ENCODE measurements at regions not wholly inside any gene's neighbourhood (a gene's known extent, or its start where the extent isn't known, plus 50 kb on each side); places are given as distances from the start of the nearest gene placed in this dataset.

- Mint-ChIP-seq H3K27ac (no peak overlapping the region), H3K4me1 (no peaks in the 10 kb centered on the region), H3K9me3 (peaks cover 0 to 6% (median 0%) of the 10 kb centered on the region in 11 donors), H3K4me3 (no peak overlapping the region), H3K27me3 (no peaks in the 10 kb centered on the region), H3K36me3 (no peaks in the 10 kb centered on the region)
- H3K4me1 ChIP-seq (ENCODE audit: control insufficient read depth in 2 of 2, insufficient read depth in 2 of 2, low read length in 2 of 2): no peaks in the 10 kb centered on the region
- DNase-seq: no peak
- intact Hi-C loops (cut with micrococcal nuclease): no loop called here
- CTCF ChIA-PET: no interaction called here
- no peaks in the 10 kb centered on the region for H3K9me3 ChIP-seq (ENCODE audit: control insufficient read depth in 2 of 3, low read length in 3 of 3)
- H3K36me3 ChIP-seq (ENCODE audit: control insufficient read depth in 2 of 3, insufficient read depth in 3 of 3, low read length in 3 of 3): no peaks in the 10 kb centered on the region
- no peak for ATAC-seq
- H3K27me3 ChIP-seq (ENCODE audit: control insufficient read depth in 2 of 2, insufficient read depth in 2 of 2, low read length in 2 of 2): no peaks in the 10 kb centered on the region
- POLR2A ChIA-PET: no interaction called here
- H3K27ac ChIP-seq (ENCODE audit: low read depth, low read length): no peak overlapping the region
- H3K4me3 ChIP-seq (ENCODE audit: low read length): no peak overlapping the region
Measured at GRCh38 chr12:84361651-84362551, 550.7 kb downstream of the SLC6A15 start.

- no peaks in the 10 kb centered on the region for H3K36me3 ChIP-seq (ENCODE audit: control insufficient read depth in 2 of 3, insufficient read depth in 3 of 3, low read length in 3 of 3)
- H3K9me3 ChIP-seq (ENCODE audit: control insufficient read depth in 2 of 3, low read length in 3 of 3): no peaks in the 10 kb centered on the region
- no peaks in the 10 kb centered on the region for H3K27me3 ChIP-seq (ENCODE audit: control insufficient read depth in 2 of 2, insufficient read depth in 2 of 2, low read length in 2 of 2)
- ATAC-seq: no peak
- H3K9me3 Mint-ChIP-seq: peaks cover 0 to 8% (median 3%) of the 10 kb centered on the region in 11 donors
- no peaks in the 10 kb centered on the region for H3K4me1 ChIP-seq (ENCODE audit: control insufficient read depth in 2 of 2, insufficient read depth in 2 of 2, low read length in 2 of 2)
- H3K4me3 ChIP-seq (ENCODE audit: low read length): no peak overlapping the region
- H3K4me3 Mint-ChIP-seq: no peak overlapping the region
- ChIA-PET CTCF (no interaction called here), POLR2A (no interaction called here)
- no peak for DNase-seq
- no peak overlapping the region for H3K27ac ChIP-seq (ENCODE audit: low read depth, low read length)
- H3K27me3 Mint-ChIP-seq: no peaks in the 10 kb centered on the region
- intact Hi-C loops (cut with micrococcal nuclease): no loop called here
- H3K27ac Mint-ChIP-seq: no peak overlapping the region
- H3K4me1 Mint-ChIP-seq: no peaks in the 10 kb centered on the region
- no peaks in the 10 kb centered on the region for H3K36me3 Mint-ChIP-seq
Measured at GRCh38 chr12:84357314-84357713, 555.3 kb downstream of the SLC6A15 start.

GRCh38 chr12:84356224-84356623 lies 556.4 kb downstream of the SLC6A15 start:
- CTCF ChIA-PET: no interaction called here
- POLR2A ChIA-PET: no interaction called here

GRCh38 chr12:84355561-84355960 lies 557.0 kb downstream of the SLC6A15 start:
- ChIA-PET POLR2A (no interaction called here), CTCF (no interaction called here)
- Histone ChIP-seq H3K36me3 (ENCODE audit: control insufficient read depth in 2 of 3, insufficient read depth in 3 of 3, low read length in 3 of 3) (no peaks in the 10 kb centered on the region), H3K4me1 (ENCODE audit: control insufficient read depth in 2 of 2, insufficient read depth in 2 of 2, low read length in 2 of 2) (no peaks in the 10 kb centered on the region), H3K4me3 (ENCODE audit: low read length) (no peak overlapping the region), H3K27ac (ENCODE audit: low read depth, low read length) (no peak overlapping the region), H3K27me3 (ENCODE audit: control insufficient read depth in 2 of 2, insufficient read depth in 2 of 2, low read length in 2 of 2) (no peaks in the 10 kb centered on the region), H3K9me3 (ENCODE audit: control insufficient read depth in 2 of 3, low read length in 3 of 3) (no peaks in the 10 kb centered on the region)
- Mint-ChIP-seq H3K4me1 (no peaks in the 10 kb centered on the region), H3K36me3 (no peaks in the 10 kb centered on the region), H3K27ac (no peak overlapping the region), H3K27me3 (no peaks in the 10 kb centered on the region), H3K9me3 (peaks cover 0 to 10% (median 1%) of the 10 kb centered on the region in 11 donors), H3K4me3 (no peak overlapping the region)
- ATAC-seq (no peak), DNase-seq (no peak)
- intact Hi-C loops (cut with micrococcal nuclease): no loop called here

More at GRCh38 chr12:84356224-84356623, 556.4 kb downstream of the SLC6A15 start:
- Histone ChIP-seq H3K27ac (ENCODE audit: low read depth, low read length) (no peak overlapping the region), H3K9me3 (ENCODE audit: control insufficient read depth in 2 of 3, low read length in 3 of 3) (no peaks in the 10 kb centered on the region), H3K4me1 (ENCODE audit: control insufficient read depth in 2 of 2, insufficient read depth in 2 of 2, low read length in 2 of 2) (no peaks in the 10 kb centered on the region), H3K4me3 (ENCODE audit: low read length) (no peak overlapping the region), H3K27me3 (ENCODE audit: control insufficient read depth in 2 of 2, insufficient read depth in 2 of 2, low read length in 2 of 2) (no peaks in the 10 kb centered on the region), H3K36me3 (ENCODE audit: control insufficient read depth in 2 of 3, insufficient read depth in 3 of 3, low read length in 3 of 3) (no peaks in the 10 kb centered on the region)
- Mint-ChIP-seq H3K4me3 (no peak overlapping the region), H3K9me3 (peaks cover 0 to 7% (median 1%) of the 10 kb centered on the region in 11 donors), H3K4me1 (no peaks in the 10 kb centered on the region), H3K36me3 (no peaks in the 10 kb centered on the region), H3K27me3 (no peaks in the 10 kb centered on the region), H3K27ac (no peak overlapping the region)
- intact Hi-C loops (cut with micrococcal nuclease): no loop called here
- ATAC-seq (no peak), DNase-seq (no peak)

GRCh38 chr12:84348582-84348981 lies 564.0 kb downstream of the SLC6A15 start:
- Histone ChIP-seq H3K36me3 (ENCODE audit: control insufficient read depth in 2 of 3, insufficient read depth in 3 of 3, low read length in 3 of 3) (no peaks in the 10 kb centered on the region), H3K27me3 (ENCODE audit: control insufficient read depth in 2 of 2, insufficient read depth in 2 of 2, low read length in 2 of 2) (no peaks in the 10 kb centered on the region), H3K4me1 (ENCODE audit: control insufficient read depth in 2 of 2, insufficient read depth in 2 of 2, low read length in 2 of 2) (no peaks in the 10 kb centered on the region), H3K27ac (ENCODE audit: low read depth, low read length) (no peak overlapping the region), H3K9me3 (ENCODE audit: control insufficient read depth in 2 of 3, low read length in 3 of 3) (peaks cover 0 to 4% (median 0%) of the 10 kb centered on the region in 3 experiments), H3K4me3 (ENCODE audit: low read length) (no peak overlapping the region)
- H3K36me3 Mint-ChIP-seq: no peaks in the 10 kb centered on the region
- no peak for ATAC-seq
- no peaks in the 10 kb centered on the region for H3K4me1 Mint-ChIP-seq
- no peak overlapping the region for H3K4me3 Mint-ChIP-seq
- CTCF ChIA-PET: no interaction called here
- intact Hi-C loops (cut with micrococcal nuclease): no loop called here
- no peak for DNase-seq
- POLR2A ChIA-PET: no interaction called here
- H3K27me3 Mint-ChIP-seq: no peaks in the 10 kb centered on the region
- H3K9me3 Mint-ChIP-seq: peaks cover 0 to 21% (median 3%) of the 10 kb centered on the region in 11 donors
- no peak overlapping the region for H3K27ac Mint-ChIP-seq

- Mint-ChIP-seq H3K9me3 (peaks cover 0 to 34% (median 2%) of the 10 kb centered on the region in 11 donors), H3K4me3 (no peak overlapping the region), H3K4me1 (no peaks in the 10 kb centered on the region), H3K36me3 (no peaks in the 10 kb centered on the region), H3K27me3 (no peaks in the 10 kb centered on the region), H3K27ac (no peak overlapping the region)
- H3K4me1 ChIP-seq (ENCODE audit: control insufficient read depth in 2 of 2, insufficient read depth in 2 of 2, low read length in 2 of 2): no peaks in the 10 kb centered on the region
- CTCF ChIA-PET: no interaction called here
- H3K9me3 ChIP-seq (ENCODE audit: control insufficient read depth in 2 of 3, low read length in 3 of 3): no peaks in the 10 kb centered on the region
- DNase-seq (no peak), ATAC-seq (no peak)
- POLR2A ChIA-PET: no interaction called here
- H3K27me3 ChIP-seq (ENCODE audit: control insufficient read depth in 2 of 2, insufficient read depth in 2 of 2, low read length in 2 of 2): no peaks in the 10 kb centered on the region
- no peaks in the 10 kb centered on the region for H3K36me3 ChIP-seq (ENCODE audit: control insufficient read depth in 2 of 3, insufficient read depth in 3 of 3, low read length in 3 of 3)
- no peak overlapping the region for H3K4me3 ChIP-seq (ENCODE audit: low read length)
- H3K27ac ChIP-seq (ENCODE audit: low read depth, low read length): no peak overlapping the region
- intact Hi-C loops (cut with micrococcal nuclease): no loop called here
Measured at GRCh38 chr12:84341467-84342193, 571.0 kb downstream of the SLC6A15 start.

- intact Hi-C loops (cut with micrococcal nuclease): no loop called here
- Mint-ChIP-seq H3K9me3 (peaks cover 0 to 17% (median 0%) of the 10 kb centered on the region in 11 donors), H3K27ac (no peak overlapping the region), H3K4me3 (no peak overlapping the region), H3K36me3 (no peaks in the 10 kb centered on the region), H3K27me3 (no peaks in the 10 kb centered on the region), H3K4me1 (no peaks in the 10 kb centered on the region)
- Histone ChIP-seq H3K36me3 (ENCODE audit: control insufficient read depth in 2 of 3, insufficient read depth in 3 of 3, low read length in 3 of 3) (no peaks in the 10 kb centered on the region), H3K9me3 (ENCODE audit: control insufficient read depth in 2 of 3, low read length in 3 of 3) (no peaks in the 10 kb centered on the region), H3K4me3 (ENCODE audit: low read length) (no peak overlapping the region), H3K27me3 (ENCODE audit: control insufficient read depth in 2 of 2, insufficient read depth in 2 of 2, low read length in 2 of 2) (no peaks in the 10 kb centered on the region), H3K4me1 (ENCODE audit: control insufficient read depth in 2 of 2, insufficient read depth in 2 of 2, low read length in 2 of 2) (no peaks in the 10 kb centered on the region), H3K27ac (ENCODE audit: low read depth, low read length) (no peak overlapping the region)
- ChIA-PET POLR2A (no interaction called here), CTCF (no interaction called here)
- DNase-seq: no peak
- no peak for ATAC-seq
Measured at GRCh38 chr12:84336231-84336630, 576.4 kb downstream of the SLC6A15 start.
